ENCODE measurements at regions not wholly inside any gene's neighbourhood (a gene's known extent, or its start where the extent isn't known, plus 50 kb on each side); places are given as distances from the start of the nearest gene placed in this dataset.

- TF ChIP-seq EZH2 (IDR thresholded peaks at IDR 0.05; ENCODE audit: borderline replicate concordance, low read length) = no peak
- TF ChIP-seq CTCF (conservative IDR thresholded peaks at IDR 0.05 in 1 of 2, IDR thresholded peaks at IDR 0.05 in 1 of 2; ENCODE audit: extremely low read depth in 1 of 2, insufficient read depth in 1 of 2, low read depth in 1 of 2, low read length in 2 of 2) = no peak
These were observed 647.1 kb upstream of the ZWINT start for GRCh38 chr10:57008189-57008588.
